Fibroblast of lung (primary cell): ENCODE measurements at regions not wholly inside any gene's neighbourhood (a gene's known extent, or its start where the extent isn't known, plus 50 kb on each side); places are given as distances from the start of the nearest gene placed in this dataset.

ENCODE experiments used
- DNase-seq, 2 donors: peaks; one replicate each; pipeline versions ENCODE4 v3.0.0 to v3.0.0-alpha.2; 2010; ENCODE audit warnings: low read depth in 2 of 2
- H2AFZ ChIP-seq: 2 replicates; pipeline ENCODE4 v1.5.1; 2012; ENCODE audit warnings: low read length, control low read depth, inconsistent platforms
- H3K27ac ChIP-seq: 2 replicates; pipeline ENCODE4 v1.5.1; 2011; ENCODE audit warnings: low read length, control low read depth; ENCODE audit not compliant: insufficient read depth
- H3K27me3 ChIP-seq: 2 replicates; pipeline ENCODE4 v1.5.1; 2011; ENCODE audit warnings: mild to moderate bottlenecking, low read length; ENCODE audit not compliant: control insufficient read depth, insufficient read depth
- H3K36me3 ChIP-seq: 2 replicates; pipeline ENCODE4 v1.5.1; 2011; ENCODE audit warnings: low read length; ENCODE audit not compliant: control insufficient read depth, insufficient read depth
- H3K4me1 ChIP-seq: 2 replicates; pipeline ENCODE4 v1.5.1; 2011; ENCODE audit warnings: low read length; ENCODE audit not compliant: control insufficient read depth, insufficient read depth; ENCODE audit errors: extremely low read depth
- H3K4me2 ChIP-seq: 2 replicates; pipeline ENCODE4 v1.5.1; 2011; ENCODE audit warnings: low read length, control low read depth; ENCODE audit not compliant: insufficient read depth; ENCODE audit errors: extremely low read depth
- H3K4me3 ChIP-seq, 4 experiments: fragments of 200-600 bp in 1 of 4; sonication (generic) in 1 of 4; replicated peaks in 1 of 4; 2 replicates each; pipeline ENCODE4 v1.5.1; 2011 to 2016; ENCODE audit warnings: low read length in 4 of 4, low read depth in 3 of 4, mild to moderate bottlenecking in 3 of 4, control low read depth in 2 of 4, inconsistent platforms in 1 of 4, mixed read lengths in 1 of 4; ENCODE audit not compliant: insufficient read depth in 1 of 4; ENCODE audit errors: control extremely low read depth in 1 of 4
- H3K79me2 ChIP-seq: 2 replicates; pipeline ENCODE4 v1.5.1; 2012; ENCODE audit warnings: mild to moderate bottlenecking, low read length, inconsistent platforms; ENCODE audit not compliant: control insufficient read depth, insufficient read depth
- H3K9ac ChIP-seq: 2 replicates; pipeline ENCODE4 v1.5.1; 2011; ENCODE audit warnings: mild to moderate bottlenecking, low read length, control low read depth; ENCODE audit not compliant: insufficient read depth
- H3K9me3 ChIP-seq: 2 replicates; pipeline ENCODE4 v1.5.1; 2012; ENCODE audit warnings: low read depth, low read length; ENCODE audit not compliant: control insufficient read depth, insufficient read depth
- H4K20me1 ChIP-seq: 2 replicates; pipeline ENCODE4 v1.5.1; 2011; ENCODE audit warnings: low read length; ENCODE audit not compliant: control insufficient read depth, insufficient read depth; ENCODE audit errors: extremely low read depth
- EZH2 ChIP-seq: IDR thresholded peaks from 2 replicates; pipeline ENCODE4 v1.5.1; 2012; ENCODE audit warnings: low read length, control low read depth, mild to moderate bottlenecking; ENCODE audit errors: missing control alignments
- TF ChIP-seq, protein P1 (sequence below), 2 donors: IDR thresholded peaks in 1 of 2; conservative IDR thresholded peaks in 1 of 2; 1 replicate in 1 of 2; 2 replicates in 1 of 2; pipeline ENCODE4 v1.5.1; 2011 to 2012; ENCODE audit warnings: low read length in 2 of 2, control low read depth in 1 of 2, inconsistent platforms in 1 of 2, low read depth in 1 of 2, mild to moderate bottlenecking in 1 of 2

GRCh38 chr3:90087703-90088102 is 980.3 kb downstream of the EPHA3 start:
- H2AFZ ChIP-seq = no peak overlapping the region
- H3K9me3 ChIP-seq = no peaks in the 10 kb centered on the region
- H3K4me2 ChIP-seq = no peak overlapping the region
- no peaks in the 10 kb centered on the region for H4K20me1 ChIP-seq
- DNase-seq = no peak
- H3K4me1 ChIP-seq = no peaks in the 10 kb centered on the region
- TF ChIP-seq, protein P1, sequence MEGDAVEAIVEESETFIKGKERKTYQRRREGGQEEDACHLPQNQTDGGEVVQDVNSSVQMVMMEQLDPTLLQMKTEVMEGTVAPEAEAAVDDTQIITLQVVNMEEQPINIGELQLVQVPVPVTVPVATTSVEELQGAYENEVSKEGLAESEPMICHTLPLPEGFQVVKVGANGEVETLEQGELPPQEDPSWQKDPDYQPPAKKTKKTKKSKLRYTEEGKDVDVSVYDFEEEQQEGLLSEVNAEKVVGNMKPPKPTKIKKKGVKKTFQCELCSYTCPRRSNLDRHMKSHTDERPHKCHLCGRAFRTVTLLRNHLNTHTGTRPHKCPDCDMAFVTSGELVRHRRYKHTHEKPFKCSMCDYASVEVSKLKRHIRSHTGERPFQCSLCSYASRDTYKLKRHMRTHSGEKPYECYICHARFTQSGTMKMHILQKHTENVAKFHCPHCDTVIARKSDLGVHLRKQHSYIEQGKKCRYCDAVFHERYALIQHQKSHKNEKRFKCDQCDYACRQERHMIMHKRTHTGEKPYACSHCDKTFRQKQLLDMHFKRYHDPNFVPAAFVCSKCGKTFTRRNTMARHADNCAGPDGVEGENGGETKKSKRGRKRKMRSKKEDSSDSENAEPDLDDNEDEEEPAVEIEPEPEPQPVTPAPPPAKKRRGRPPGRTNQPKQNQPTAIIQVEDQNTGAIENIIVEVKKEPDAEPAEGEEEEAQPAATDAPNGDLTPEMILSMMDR (conservative IDR thresholded peaks at IDR 0.05 in 1 of 2, IDR thresholded peaks at IDR 0.05 in 1 of 2; ENCODE audit: low read depth in 1 of 2, low read length in 2 of 2) = no peak
- TF ChIP-seq EZH2 = no peak
- no peaks in the 10 kb centered on the region for H3K36me3 ChIP-seq
- H3K79me2 ChIP-seq = no peaks in the 10 kb centered on the region
- H3K9ac ChIP-seq = no peak overlapping the region
- H3K27ac ChIP-seq = no peak overlapping the region
- no peaks in the 10 kb centered on the region for H3K27me3 ChIP-seq
- no peak overlapping the region for H3K4me3 ChIP-seq

GRCh38 chr3:90091549-90091948 is 984.1 kb downstream of the EPHA3 start:
- H3K9me3 ChIP-seq = no peaks in the 10 kb centered on the region
- H2AFZ ChIP-seq = no peak overlapping the region
- no peaks in the 10 kb centered on the region for H4K20me1 ChIP-seq
- no peaks in the 10 kb centered on the region for H3K36me3 ChIP-seq
- H3K4me1 ChIP-seq = no peaks in the 10 kb centered on the region
- no peak overlapping the region for H3K9ac ChIP-seq
- no peak overlapping the region for H3K4me2 ChIP-seq
- no peaks in the 10 kb centered on the region for H3K79me2 ChIP-seq
- no peak overlapping the region for H3K27ac ChIP-seq
- no peaks in the 10 kb centered on the region for H3K27me3 ChIP-seq
- DNase-seq = peak; percentile 35 to 87
- peak overlapping the region in 1 of 4 experiments; percentile 28 for H3K4me3 ChIP-seq
- TF ChIP-seq EZH2 = no peak
- TF ChIP-seq, protein P1 (conservative IDR thresholded peaks at IDR 0.05 in 1 of 2, IDR thresholded peaks at IDR 0.05 in 1 of 2; ENCODE audit: low read depth in 1 of 2, low read length in 2 of 2) = peak; percentile 56 to 66

GRCh38 chr3:90092994-90093393 is 985.6 kb downstream of the EPHA3 start:
- Histone ChIP-seq H3K79me2 (no peaks in the 10 kb centered on the region), H3K4me3 (no peak overlapping the region), H3K27me3 (no peaks in the 10 kb centered on the region), H3K9me3 (no peaks in the 10 kb centered on the region), H3K36me3 (no peaks in the 10 kb centered on the region), H4K20me1 (no peaks in the 10 kb centered on the region), H3K27ac (no peak overlapping the region), H2AFZ (no peak overlapping the region), H3K4me1 (no peaks in the 10 kb centered on the region), H3K4me2 (no peak overlapping the region), H3K9ac (no peak overlapping the region)
- peak; percentile 14 to 57 for DNase-seq
- no peak for TF ChIP-seq EZH2
- TF ChIP-seq, protein P1 (conservative IDR thresholded peaks at IDR 0.05 in 1 of 2, IDR thresholded peaks at IDR 0.05 in 1 of 2; ENCODE audit: low read depth in 1 of 2, low read length in 2 of 2) = peak; percentile 17 to 71
